K562 (cell line): ENCODE measurements at regions not wholly inside any gene's neighbourhood (a gene's known extent, or its start where the extent isn't known, plus 50 kb on each side); places are given as distances from the start of the nearest gene placed in this dataset.

Experiments used
- ATAC-seq: fragments of 200-7000 bp; cut with Tn5 transposase; 3 replicates; pipeline ENCODE4 v1.9.1; 2020; ENCODE audit warnings: moderate library complexity
- BruUV-seq: library from RNA; stranded (reverse); fragments of 400-500 nt; replicated peaks from 2 replicates; lab custom pipeline; 2021; lab: Mats Ljungman, UMichigan
- CTCF ChIA-PET: fragments of 300-600 bp; formaldehyde crosslinking; extraction: SDS; loops from one replicate; lab custom pipeline; 2021; ENCODE audit warnings: low intra/inter-chr PET ratio; lab: Yijun Ruan, JAX
- POLR2A ChIA-PET: fragments of 300-600, 350-650 bp; sonication (Branson Sonifier 250); formaldehyde crosslinking; extraction: SDS; loops from one replicate; lab custom pipeline; 2021; ENCODE audit warnings: antibody characterized with exemption, inconsistent platforms; lab: Yijun Ruan, JAX
- DNase-seq, 4 experiments: peaks; one replicate each; pipeline versions ENCODE4 v3.0.0 to v3.0.0-alpha.2; 2011 to 2018; ENCODE audit warnings: low spot score in 3 of 4, mixed read lengths in 3 of 4; ENCODE audit errors: extremely low read depth in 1 of 4
- FAIRE-seq: peaks from 2 replicates; lab custom pipeline; 2011; peaks lifted over from hg19 to GRCh38; lab: Jason Lieb, UNC
- H2AFZ ChIP-seq: 2 replicates; pipeline ENCODE4 v1.6.0; 2011; ENCODE audit warnings: low read depth, low read length, control low read depth, inconsistent platforms
- H3K27ac ChIP-seq: fragments of 200-600 bp; 3 replicates; pipeline ENCODE4 v1.8.0; 2011; ENCODE audit warnings: low read depth, mild to moderate bottlenecking, control low read depth, inconsistent platforms, low read length, moderate library complexity, mixed read lengths; ENCODE audit errors: extremely low read depth
- H3K27me3 ChIP-seq, 2 experiments: fragments of 300-600 bp in 1 of 2; 2 replicates in 1 of 2; 3 replicates in 1 of 2; pipeline versions ENCODE4 v1.6.0 to v1.8.0; 2011; ENCODE audit warnings: inconsistent platforms in 2 of 2, low read length in 2 of 2, mild to moderate bottlenecking in 1 of 2, mixed read lengths in 1 of 2, moderate library complexity in 1 of 2; ENCODE audit not compliant: control insufficient read depth in 2 of 2, insufficient read depth in 2 of 2
- H3K36me3 ChIP-seq: fragments of 300-600 bp; 3 replicates; pipeline ENCODE4 v1.8.0; 2011; ENCODE audit warnings: mild to moderate bottlenecking, low read length, inconsistent platforms; ENCODE audit not compliant: control insufficient read depth, insufficient read depth
- H3K4me1 ChIP-seq, 2 experiments: fragments of 200-600 bp in 1 of 2; replicated peaks in 1 of 2; 2 replicates in 1 of 2; 3 replicates in 1 of 2; pipeline versions ENCODE4 v1.5.1 to v1.8.0; 2011; ENCODE audit warnings: inconsistent platforms in 2 of 2, low read length in 2 of 2, mild to moderate bottlenecking in 1 of 2, mixed read lengths in 1 of 2, moderate library complexity in 1 of 2; ENCODE audit not compliant: control insufficient read depth in 2 of 2, insufficient read depth in 2 of 2
- H3K4me2 ChIP-seq: 2 replicates; pipeline ENCODE4 v1.6.1; 2011; ENCODE audit warnings: low read length, control low read depth, inconsistent platforms, mixed read lengths; ENCODE audit not compliant: insufficient read depth
- H3K4me3 ChIP-seq: fragments of 200-600 bp; sonication (generic), shearing (Covaris generic); 2 replicates; pipeline ENCODE4 v1.5.1; 2016; ENCODE audit warnings: control low read depth, inconsistent platforms
- H3K79me2 ChIP-seq: fragments of 200-600 bp; 3 replicates; pipeline ENCODE4 v1.8.0; 2011; ENCODE audit warnings: low read length, inconsistent platforms; ENCODE audit not compliant: control insufficient read depth, insufficient read depth
- H3K9ac ChIP-seq, 2 experiments: 2 replicates each; pipeline versions ENCODE4 v1.6.0 to v1.6.1; 2011; ENCODE audit warnings: low read depth in 2 of 2, low read length in 2 of 2, control low read depth in 1 of 2, inconsistent platforms in 1 of 2, mild to moderate bottlenecking in 1 of 2, mixed read lengths in 1 of 2; ENCODE audit not compliant: insufficient read depth in 1 of 2
- H3K9me1 ChIP-seq: one replicate; pipeline ENCODE4 v1.6.0; 2011; ENCODE audit warnings: inconsistent platforms, mild to moderate bottlenecking, low read length, moderate library complexity; ENCODE audit not compliant: control insufficient read depth, insufficient read depth
- H3K9me3 ChIP-seq: replicated peaks from 2 replicates; pipeline ENCODE4 v1.5.1; 2011; ENCODE audit warnings: low read depth, low read length, inconsistent platforms; ENCODE audit not compliant: control insufficient read depth, insufficient read depth
- H4K20me1 ChIP-seq: replicated peaks from 2 replicates; pipeline ENCODE4 v1.6.1; 2011; ENCODE audit warnings: low read length, inconsistent platforms, mixed read lengths; ENCODE audit not compliant: control insufficient read depth, insufficient read depth
- CEBPZ ChIP-seq: fragments of 150-350 bp; IDR thresholded peaks from 2 replicates; pipeline ENCODE4 v1.6.1; 2014; ENCODE audit warnings: low read depth, mild to moderate bottlenecking, low read length, borderline replicate concordance
- DIDO1 ChIP-seq: fragments of 450-650 bp; IDR thresholded peaks from 2 replicates; pipeline ENCODE4 v1.6.1; 2016; ENCODE audit warnings: low read depth, missing biosample characterization, missing genetic modification characterization
- FOXK2 ChIP-seq, 2 experiments: fragments of 450-650 bp; IDR thresholded peaks in 1 of 2; conservative IDR thresholded peaks in 1 of 2; 2 replicates each; pipeline ENCODE4 v1.6.1; 2016; ENCODE audit warnings: low read depth in 2 of 2, mild to moderate bottlenecking in 1 of 2
- RAD21 ChIP-seq, 2 experiments: fragments of 250-450 bp in 1 of 2; fragments of 450-650 bp in 1 of 2; sonication (Bioruptor Pico) in 1 of 2; formaldehyde crosslinking in 1 of 2; IDR thresholded peaks in 1 of 2; conservative IDR thresholded peaks in 1 of 2; 2 replicates each; pipeline versions ENCODE4 v1.4.0 to v1.8.0; 2020 to 2022; ENCODE audit warnings: mild to moderate bottlenecking in 2 of 2, moderate library complexity in 1 of 2
- SIRT6 ChIP-seq: IDR thresholded peaks from one replicate; pipeline ENCODE4 v1.6.1; 2012; ENCODE audit warnings: low read depth, mild to moderate bottlenecking, control low read depth, inconsistent platforms, low read length, moderate library complexity
- SMAD2 ChIP-seq: fragments of 150-350 bp; IDR thresholded peaks from 2 replicates; pipeline ENCODE4 v1.6.1; 2014; ENCODE audit warnings: low read depth, mild to moderate bottlenecking, low read length
- SP1 ChIP-seq: sonication (generic); formaldehyde crosslinking; IDR thresholded peaks from 2 replicates; pipeline ENCODE4 v1.8.1; 2022; ENCODE audit warnings: mild to moderate bottlenecking, missing genetic modification reagents
- SPI1 ChIP-seq: IDR thresholded peaks from 2 replicates; pipeline ENCODE4 v1.6.1; 2011; ENCODE audit warnings: low read depth, low read length, control low read depth, borderline replicate concordance
- ZBTB8A ChIP-seq: fragments of 450-650 bp; IDR thresholded peaks from 2 replicates; pipeline ENCODE4 v1.6.1; 2018; ENCODE audit warnings: mild to moderate bottlenecking, moderate library complexity; ENCODE audit not compliant: partially characterized antibody
- WGBS: fragments of 100-300 bp; shearing (Covaris generic); methylation state at CpG from one replicate; pipeline ENCODE4 v1.1.6; 2016; ENCODE audit warnings: low coverage, mixed read lengths; ENCODE audit not compliant: insufficient coverage; ENCODE audit errors: missing lambda C conversion rate; 5-methylcytosine and 5-hydroxymethylcytosine counted together
- in situ Hi-C: fragments of 300-500 bp; cut with MboI; formaldehyde crosslinking; loops from 4 replicates; pipeline ENCODE4 v1.15.0; 2018; ENCODE audit warnings: inconsistent platforms, mixed read lengths
- intact Hi-C: fragments of 100-400 bp; cut with micrococcal nuclease; formaldehyde crosslinking; loops from 2 replicates; pipeline ENCODE4 v1.14.2; 2022

DNA sequence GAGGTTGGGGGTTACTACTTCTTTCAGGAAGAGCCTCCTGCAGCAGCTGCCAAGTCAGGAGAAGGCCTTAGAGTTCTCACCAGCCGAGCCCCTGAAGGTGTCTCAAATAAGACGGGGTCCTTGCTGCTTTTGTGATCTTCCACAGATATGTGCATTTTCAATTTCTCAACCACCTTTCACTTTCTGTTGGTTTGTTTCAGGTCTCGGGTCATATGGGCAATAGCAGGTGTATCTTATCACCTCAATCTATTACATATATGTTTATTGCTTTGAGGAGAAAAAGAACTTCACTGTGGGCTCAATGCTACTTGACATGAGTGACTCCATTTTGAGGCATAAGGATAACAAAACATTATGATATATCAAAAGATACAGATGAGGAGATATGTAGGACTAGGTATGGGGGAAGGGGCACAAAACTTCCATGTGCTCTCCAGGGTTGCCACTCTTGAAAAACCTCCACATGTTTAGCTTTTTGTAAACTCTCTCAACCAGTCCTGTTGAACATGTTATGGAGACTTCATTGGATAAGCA, 1171.4 kb upstream of the ADGRL2 start:
- intact Hi-C loops (no loop called here), in situ Hi-C loops (no loop called here)
- no peaks in the 10 kb centered on the region for H3K9me3 ChIP-seq
- ATAC-seq (no peak), DNase-seq (no peak), FAIRE-seq (no peak)
- CTCF ChIA-PET, result no interaction called here
- no peaks in the 10 kb centered on the region for H3K4me1 ChIP-seq
- BruUV-seq, result no TSS peak
- no peaks in the 10 kb centered on the region for H3K79me2 ChIP-seq
- 0% methylated on average over 3 of the region's 3 CpGs for WGBS
- no peak overlapping the region for H2AFZ ChIP-seq
- H3K9me1 ChIP-seq, result no peaks in the 10 kb centered on the region
- H3K27me3 ChIP-seq, result no peaks in the 10 kb centered on the region
- H4K20me1 ChIP-seq, result no peaks in the 10 kb centered on the region
- H3K27ac ChIP-seq, result no peak overlapping the region
- no peaks in the 10 kb centered on the region for H3K36me3 ChIP-seq
- H3K9ac ChIP-seq, result no peak overlapping the region
- no peak overlapping the region for H3K4me2 ChIP-seq
- H3K4me3 ChIP-seq, result no peak overlapping the region
- POLR2A ChIA-PET, result no interaction called here
- no peak for TF ChIP-seq SMAD2

DNA sequence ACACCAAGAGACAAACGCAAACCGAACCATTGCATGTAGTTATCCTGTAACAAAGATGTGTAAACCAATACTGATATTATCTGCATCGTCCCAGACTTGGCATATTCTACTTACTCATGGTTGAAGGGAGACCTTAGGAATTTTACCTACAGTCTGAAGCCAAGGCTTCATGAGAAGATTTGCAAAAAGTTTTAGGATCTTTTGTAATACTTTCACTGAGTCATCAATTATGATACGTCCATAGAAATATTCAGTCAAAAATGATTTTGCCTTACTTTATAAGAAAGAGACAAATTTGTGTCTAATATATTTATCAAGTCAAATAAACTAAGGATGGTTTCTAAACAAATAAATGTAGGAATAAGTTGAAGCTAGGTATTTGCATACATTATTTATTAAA, 1176.1 kb upstream of the ADGRL2 start:
- CTCF ChIA-PET, result no interaction called here
- H3K27me3 ChIP-seq, result no peaks in the 10 kb centered on the region
- in situ Hi-C loops (no loop called here), intact Hi-C loops (no loop called here)
- 0% methylated on average over 4 of the region's 4 CpGs for WGBS
- no peaks in the 10 kb centered on the region for H3K79me2 ChIP-seq
- no peak overlapping the region for H3K9ac ChIP-seq
- FAIRE-seq (no peak), ATAC-seq (no peak), DNase-seq (no peak)
- no peaks in the 10 kb centered on the region for H3K36me3 ChIP-seq
- H3K9me3 ChIP-seq, result peaks cover 2% of the 10 kb centered on the region; the same call in 1 of the 2 replicates
- POLR2A ChIA-PET, result no interaction called here
- H3K4me1 ChIP-seq, result no peaks in the 10 kb centered on the region
- H3K4me2 ChIP-seq, result no peak overlapping the region
- no TSS peak for BruUV-seq
- H3K9me1 ChIP-seq, result no peaks in the 10 kb centered on the region
- no peak overlapping the region for H3K4me3 ChIP-seq
- no peak for TF ChIP-seq RAD21 (CRISPR knock-in tag; conservative IDR thresholded peaks at IDR 0.05 in 1 of 2, IDR thresholded peaks at IDR 0.05 in 1 of 2)
- no peak for TF ChIP-seq ZBTB8A
- TF ChIP-seq DIDO1 (tag), result no peak
- no peak for TF ChIP-seq SP1 (CRISPR knock-in tag)
- TF ChIP-seq SPI1, result no peak
- no peak for TF ChIP-seq CEBPZ
- TF ChIP-seq SIRT6, result no peak
- TF ChIP-seq FOXK2 (conservative IDR thresholded peaks at IDR 0.05 in 1 of 2, IDR thresholded peaks at IDR 0.05 in 1 of 2; ENCODE audit: low read depth in 2 of 2), result no peak
- no peaks in the 10 kb centered on the region for H4K20me1 ChIP-seq
- no peak overlapping the region for H3K27ac ChIP-seq
- H2AFZ ChIP-seq, result no peak overlapping the region
